HG02885 (cell line): ENCODE measurements at regions not wholly inside any gene's neighbourhood (a gene's known extent, or its start where the extent isn't known, plus 50 kb on each side); places are given as distances from the start of the nearest gene placed in this dataset.

Experiments used
- ATAC-seq: cut with Tn5 transposase; IDR thresholded peaks from one replicate; pipeline ENCODE4 v1.9.1; 2021; ENCODE audit warnings: mild to moderate bottlenecking; ENCODE audit not compliant: unreplicated experiment, poor library complexity

DNA sequence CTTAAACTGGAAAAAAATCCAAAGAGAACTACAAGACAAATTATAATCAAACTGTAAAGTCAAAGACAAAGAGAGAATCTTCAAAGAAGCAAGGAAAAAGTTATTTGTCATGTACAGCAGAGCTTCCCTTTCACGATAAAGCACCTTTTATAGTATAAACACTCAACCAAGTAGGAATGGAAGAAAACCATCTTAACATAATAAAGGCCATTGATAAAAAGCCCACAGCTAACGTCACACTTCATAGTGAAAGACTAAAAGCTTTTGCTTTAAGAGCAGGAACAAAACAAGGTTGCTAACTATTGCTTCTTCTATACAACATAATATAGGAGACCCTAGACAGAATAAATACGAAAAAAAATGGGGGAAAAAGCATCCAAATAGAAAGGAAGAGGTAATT, 595.7 kb upstream of the POU3F4 start:
- no peak for ATAC-seq

GRCh38 chrX:82934980-82935379, 573.1 kb upstream of the POU3F4 start:
- no peak for ATAC-seq

DNA sequence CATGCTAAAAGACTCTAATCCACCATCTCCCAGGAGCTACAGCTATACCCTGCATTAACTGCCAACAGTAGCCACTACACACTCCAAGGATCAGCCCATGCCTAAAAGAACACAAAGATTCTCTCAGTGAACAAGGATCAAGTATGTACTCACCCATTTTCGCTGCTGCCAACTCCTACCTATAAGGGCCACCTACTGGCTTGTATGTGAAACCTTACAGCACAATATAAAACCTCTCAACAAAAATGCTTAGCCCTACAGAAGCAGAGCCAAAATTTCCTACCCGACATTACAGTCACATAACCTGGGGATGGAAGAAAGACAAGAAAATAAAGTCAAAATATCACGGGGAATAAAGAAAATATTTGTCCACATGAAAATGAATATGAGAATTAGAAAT, 562.8 kb upstream of the POU3F4 start:
- no peak for ATAC-seq

GRCh38 chrX:82961129-82961528, 547.0 kb upstream of the POU3F4 start:
- ATAC-seq = no peak

DNA sequence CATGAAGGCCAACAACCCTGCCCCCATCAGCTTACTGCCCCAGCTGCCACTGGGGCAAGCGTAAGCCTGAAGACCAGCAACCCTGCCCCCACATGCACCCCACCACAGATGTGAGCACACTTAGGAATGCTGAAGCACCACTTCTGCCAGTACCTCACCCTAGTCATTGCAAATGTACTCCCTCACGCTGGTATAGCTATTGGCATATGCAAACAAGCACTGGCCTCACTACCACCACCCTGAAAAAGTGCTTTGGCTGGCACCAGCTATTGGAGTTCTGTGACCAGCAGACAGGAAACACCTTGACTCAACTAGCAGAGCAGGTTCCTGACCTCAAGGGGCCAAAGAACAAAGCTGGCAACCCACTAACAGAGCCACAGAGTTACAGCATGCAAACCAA, 534.4 kb upstream of the POU3F4 start:
- ATAC-seq = no peak

DNA sequence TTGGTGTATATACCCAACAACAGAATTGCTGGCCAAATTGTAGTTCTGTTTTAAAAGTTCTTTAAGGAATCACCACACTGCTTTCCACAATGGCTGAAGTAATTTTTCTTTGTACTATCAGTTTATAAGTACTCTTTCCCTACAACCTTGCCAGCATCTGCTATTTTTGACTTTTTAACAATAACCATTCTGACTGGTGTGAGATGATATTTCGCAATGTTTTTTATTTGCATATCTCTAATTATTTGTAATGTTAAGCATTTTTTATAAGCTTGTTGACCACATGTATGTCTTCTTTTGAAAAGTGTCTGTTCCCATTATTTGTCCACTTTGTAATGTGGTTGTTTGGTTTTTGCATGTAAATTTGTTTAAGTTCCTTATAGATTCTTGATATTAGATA, 509.9 kb upstream of the POU3F4 start:
- no peak for ATAC-seq

GRCh38 chrX:83004012-83004411, 504.1 kb upstream of the POU3F4 start:
- no peak for ATAC-seq

GRCh38 chrX:83008415-83008814, 499.7 kb upstream of the POU3F4 start:
- peak; percentile 52 for ATAC-seq

- no peak for ATAC-seq
Observed at GRCh38 chrX:83019258-83019657, 488.8 kb upstream of the POU3F4 start.

- ATAC-seq = no peak
Observed at GRCh38 chrX:83022020-83022419, 486.1 kb upstream of the POU3F4 start.
